DOHH2 (cell line): ENCODE measurements at regions not wholly inside any gene's neighbourhood (a gene's known extent, or its start where the extent isn't known, plus 50 kb on each side); places are given as distances from the start of the nearest gene placed in this dataset.

Experiments used
- EZH2phosphoT487 ChIP-seq: fragments of 200-600 bp; sonication (generic); IDR thresholded peaks from 2 replicates; pipeline ENCODE4 v1.6.1; 2017; ENCODE audit warnings: borderline replicate concordance, mild to moderate bottlenecking, antibody characterized with exemption, low read length, moderate library complexity, mixed read lengths
- TF ChIP-seq, protein P1 (sequence below): fragments of 200-600 bp; sonication (generic); IDR thresholded peaks from one replicate; pipeline ENCODE4 v1.5.1; 2014; ENCODE audit warnings: antibody characterized with exemption, mild to moderate bottlenecking, low read depth, low read length; ENCODE audit not compliant: poor library complexity, severe bottlenecking

GRCh38 chr21:19986396-19986795 lies 1011.8 kb upstream of the NCAM2 start:
- TF ChIP-seq, protein P1, sequence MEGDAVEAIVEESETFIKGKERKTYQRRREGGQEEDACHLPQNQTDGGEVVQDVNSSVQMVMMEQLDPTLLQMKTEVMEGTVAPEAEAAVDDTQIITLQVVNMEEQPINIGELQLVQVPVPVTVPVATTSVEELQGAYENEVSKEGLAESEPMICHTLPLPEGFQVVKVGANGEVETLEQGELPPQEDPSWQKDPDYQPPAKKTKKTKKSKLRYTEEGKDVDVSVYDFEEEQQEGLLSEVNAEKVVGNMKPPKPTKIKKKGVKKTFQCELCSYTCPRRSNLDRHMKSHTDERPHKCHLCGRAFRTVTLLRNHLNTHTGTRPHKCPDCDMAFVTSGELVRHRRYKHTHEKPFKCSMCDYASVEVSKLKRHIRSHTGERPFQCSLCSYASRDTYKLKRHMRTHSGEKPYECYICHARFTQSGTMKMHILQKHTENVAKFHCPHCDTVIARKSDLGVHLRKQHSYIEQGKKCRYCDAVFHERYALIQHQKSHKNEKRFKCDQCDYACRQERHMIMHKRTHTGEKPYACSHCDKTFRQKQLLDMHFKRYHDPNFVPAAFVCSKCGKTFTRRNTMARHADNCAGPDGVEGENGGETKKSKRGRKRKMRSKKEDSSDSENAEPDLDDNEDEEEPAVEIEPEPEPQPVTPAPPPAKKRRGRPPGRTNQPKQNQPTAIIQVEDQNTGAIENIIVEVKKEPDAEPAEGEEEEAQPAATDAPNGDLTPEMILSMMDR = no peak
- TF ChIP-seq EZH2phosphoT487 = no peak
